NCI-H2196 treated with DMSO at 0.1 percent for 48 hours (cell line): ENCODE measurements at regions not wholly inside any gene's neighbourhood (a gene's known extent, or its start where the extent isn't known, plus 50 kb on each side); places are given as distances from the start of the nearest gene placed in this dataset.
"Not testable (repeated sequence)": the region's sequence is repeated elsewhere in the genome, so short reads cannot be mapped to it uniquely, and the experiment has no call there.

Experiments
- DNase-seq: peaks from one replicate; lab custom pipeline; 2025; ENCODE audit not compliant: unreplicated experiment; lab: John Stamatoyannopoulos, UW

- no peak for DNase-seq
Observed at GRCh38 chr3:99586701-99587100, 51.7 kb upstream of the COL8A1 start.

- DNase-seq: no peak
Observed at GRCh38 chr3:99579965-99580364, 58.4 kb upstream of the COL8A1 start.

GRCh38 chr3:99579246-99579645 lies 59.1 kb upstream of the COL8A1 start:
- DNase-seq: no peak

DNA sequence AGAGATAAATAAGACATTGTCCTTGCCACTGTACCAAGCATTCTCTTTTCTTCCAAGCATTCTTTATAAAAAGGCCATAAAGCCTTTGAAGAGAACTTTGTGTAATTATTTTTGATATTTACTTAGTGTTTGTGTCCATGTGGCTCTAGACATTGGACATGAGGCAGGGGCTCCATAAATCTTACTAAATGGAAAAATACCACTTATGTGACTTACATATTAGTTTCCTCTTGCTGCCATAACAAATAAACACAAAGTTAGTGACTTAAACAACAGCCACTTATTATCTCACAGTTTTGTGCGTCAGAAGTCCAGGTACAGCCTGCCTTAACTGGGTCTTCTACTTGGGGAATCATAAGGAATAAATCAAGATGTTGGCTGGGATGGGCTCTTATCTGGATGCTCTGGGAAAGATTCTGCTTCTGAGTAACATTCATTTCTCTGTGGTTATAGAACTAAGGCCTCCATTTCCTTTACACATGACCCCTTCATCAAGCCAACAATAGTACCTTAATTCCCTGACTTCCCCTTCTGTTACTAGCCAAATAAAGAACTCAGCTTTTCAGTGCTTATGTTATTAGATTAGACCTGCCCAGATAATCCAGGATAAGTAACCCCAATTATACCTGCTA lies 59.9 kb upstream of the COL8A1 start:
- DNase-seq: no peak

DNA sequence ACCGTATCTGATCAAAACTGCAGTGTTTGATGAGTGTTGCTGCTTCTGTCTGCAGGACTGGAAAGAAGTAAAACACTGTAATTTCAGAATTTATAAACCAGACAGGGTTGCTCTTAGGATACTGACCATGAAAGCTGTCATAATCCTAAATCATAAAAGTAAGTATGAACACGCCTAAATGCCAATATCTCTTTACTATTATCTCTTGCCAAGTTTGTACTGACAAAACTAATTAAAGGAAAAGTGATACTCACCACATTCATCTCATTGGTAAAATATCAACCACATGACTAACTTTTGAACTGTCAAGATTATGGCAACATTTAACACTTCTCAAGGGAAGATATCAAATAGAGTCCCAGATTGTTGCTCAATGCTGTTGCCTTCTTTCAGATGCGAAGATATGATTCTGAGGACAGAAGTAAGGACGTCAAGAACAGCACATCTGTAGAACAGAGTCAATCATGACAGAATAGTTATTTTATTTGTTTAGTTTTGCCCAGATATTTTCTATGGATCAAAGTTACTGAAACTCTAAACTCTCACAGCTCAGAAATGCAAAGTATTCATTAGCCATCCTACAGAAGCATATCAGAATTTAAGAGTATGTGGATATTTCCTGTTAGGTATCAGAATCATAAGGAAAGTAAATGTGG lies 61.4 kb upstream of the COL8A1 start:
- no peak for DNase-seq

GRCh38 chr3:99575683-99576082 lies 62.7 kb upstream of the COL8A1 start:
- no peak for DNase-seq

DNA sequence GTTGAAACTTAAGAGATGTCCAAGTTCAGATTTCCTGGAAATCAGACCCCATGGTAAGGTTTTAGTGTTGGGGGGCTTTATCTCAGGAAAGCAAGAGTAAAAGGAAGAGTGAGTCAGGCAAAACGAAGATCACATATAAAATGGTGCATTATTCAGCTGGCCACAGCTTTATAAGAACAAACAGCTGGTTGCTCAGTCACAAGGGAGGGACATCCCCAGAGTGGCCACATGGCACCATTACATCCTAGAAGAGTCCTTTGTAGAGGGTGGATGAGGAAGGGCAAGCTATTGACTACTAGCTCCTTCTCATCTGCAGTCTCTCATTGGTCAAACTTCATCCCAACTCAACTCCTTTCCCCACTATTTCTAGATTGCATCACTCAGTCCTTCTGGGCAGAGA lies 68.3 kb upstream of the COL8A1 start:
- no peak for DNase-seq

DNA sequence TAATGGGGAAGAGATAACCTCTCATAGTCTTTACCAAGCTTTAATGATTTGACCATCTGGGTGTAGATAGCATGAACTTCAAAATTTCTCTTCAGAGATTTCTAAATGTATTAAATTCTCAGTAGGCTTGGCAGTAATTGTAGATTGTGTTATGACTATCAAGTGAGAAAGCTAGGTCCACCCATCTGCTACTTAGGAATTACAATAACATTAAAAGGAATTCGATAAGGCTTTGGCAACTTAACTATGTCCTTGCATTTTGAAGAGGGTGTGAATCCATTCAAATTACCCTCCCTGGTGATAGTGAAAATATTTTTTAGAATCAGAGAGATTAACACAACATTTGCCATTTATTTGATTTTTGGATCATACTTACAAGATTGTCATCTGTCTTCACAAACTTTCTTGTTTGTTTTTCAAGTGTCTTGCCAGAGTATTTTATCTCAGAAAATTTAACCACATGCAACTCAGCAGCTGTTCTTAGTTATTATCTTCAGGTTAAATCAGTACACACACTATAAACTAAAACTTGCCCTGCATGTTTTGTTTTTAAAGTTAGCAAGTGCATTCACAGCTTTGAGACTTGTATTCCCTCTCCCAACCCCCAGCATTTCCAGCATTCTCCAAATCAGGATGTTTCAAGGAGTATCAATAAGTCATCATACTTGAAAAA lies 69.6 kb upstream of the COL8A1 start:
- no peak for DNase-seq

DNA sequence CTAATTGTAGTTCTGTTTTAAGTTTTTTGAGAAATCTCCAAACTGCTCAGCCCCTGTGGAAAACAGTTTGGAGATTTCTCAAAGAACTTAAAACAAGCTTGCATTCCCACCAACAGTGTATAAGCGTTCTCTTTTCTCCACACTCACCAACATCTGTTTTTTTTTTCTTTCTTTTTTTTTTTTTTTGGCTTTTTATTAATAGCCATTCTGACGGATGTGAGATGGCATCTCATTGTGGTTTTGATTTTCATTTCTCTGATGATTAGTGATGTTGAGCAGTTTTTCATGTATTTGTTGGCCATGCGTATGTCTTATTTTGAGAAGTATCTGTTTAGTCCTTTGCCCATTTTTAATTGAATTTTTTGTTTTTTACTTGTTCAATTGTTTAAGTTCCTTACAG lies 73.1 kb upstream of the COL8A1 start:
- DNase-seq: no peak

DNA sequence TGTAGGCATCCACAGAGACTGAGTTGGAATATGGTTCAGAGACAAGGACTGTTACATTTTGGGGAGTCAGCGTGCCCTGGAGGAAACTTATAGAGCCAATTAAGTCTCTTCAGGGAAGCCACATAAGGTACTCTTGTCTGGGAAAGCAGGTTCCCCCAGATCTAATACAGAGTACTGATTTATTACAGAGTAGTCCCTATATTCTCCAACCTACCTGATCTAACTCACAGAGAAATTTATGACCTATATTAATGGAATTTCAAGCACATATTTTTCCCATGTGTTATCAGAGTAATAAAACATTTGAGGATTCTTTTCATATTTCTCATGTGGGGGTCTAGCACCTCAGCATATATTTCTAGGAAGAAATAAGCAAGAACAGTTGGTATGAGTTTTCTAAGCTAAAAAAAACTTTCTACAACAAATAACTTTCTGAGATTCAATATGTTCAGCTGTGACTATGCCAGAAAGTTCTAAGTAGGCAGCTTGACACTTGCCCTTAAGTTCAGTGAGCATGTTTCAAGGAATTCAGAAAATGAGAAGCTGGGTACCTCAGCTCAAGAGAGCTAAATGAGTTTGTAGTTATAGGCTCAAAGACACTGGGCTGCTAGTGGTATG lies 75.3 kb upstream of the COL8A1 start:
- DNase-seq: no peak

DNA sequence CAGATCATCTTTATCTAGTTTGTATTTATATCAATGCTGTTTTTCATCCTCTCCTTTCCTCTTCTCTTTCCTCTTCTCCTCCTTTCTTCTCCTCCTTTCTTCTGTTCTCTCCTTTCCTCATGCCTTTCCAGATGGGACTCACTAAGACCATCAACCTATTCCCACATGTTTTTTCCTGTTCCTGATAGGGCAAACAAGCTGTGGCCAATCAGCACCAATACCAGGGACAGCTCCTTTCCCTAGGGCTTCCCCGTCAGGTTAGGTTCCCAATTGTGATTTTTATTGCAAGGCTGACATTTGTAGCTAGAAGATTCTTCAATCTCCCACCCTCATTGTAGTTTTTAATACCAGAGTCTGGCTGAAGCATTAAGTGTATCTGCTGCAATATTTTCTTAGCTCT lies 76.3 kb upstream of the COL8A1 start:
- DNase-seq: no peak

- DNase-seq: no peak
Observed at GRCh38 chr3:99561056-99561455, 77.3 kb upstream of the COL8A1 start.

- DNase-seq: no peak
Observed at GRCh38 chr3:99559196-99559595, 79.2 kb upstream of the COL8A1 start.

DNA sequence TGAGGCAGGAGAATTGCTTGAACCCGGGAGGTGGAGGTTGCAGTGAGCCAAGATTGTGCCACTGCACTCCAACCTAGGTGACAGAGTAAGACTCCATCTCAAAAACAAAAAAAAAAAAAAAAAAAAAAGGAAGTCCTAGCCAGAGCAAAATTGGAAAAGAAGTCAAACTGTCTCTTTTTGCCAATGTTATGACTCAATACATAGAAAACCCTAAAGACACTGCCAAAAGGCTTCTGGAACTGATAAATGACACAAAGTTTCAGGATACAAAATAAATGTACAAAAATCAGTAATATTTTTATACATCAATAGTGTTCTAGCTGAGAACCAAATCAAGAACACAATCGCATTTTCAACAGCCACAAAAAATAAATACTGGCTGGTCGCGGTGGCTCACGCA lies 82.5 kb upstream of the COL8A1 start:
- not testable (repeated sequence) for DNase-seq

- no peak for DNase-seq
Observed at GRCh38 chr3:99551520-99551919, 86.9 kb upstream of the COL8A1 start.

DNA sequence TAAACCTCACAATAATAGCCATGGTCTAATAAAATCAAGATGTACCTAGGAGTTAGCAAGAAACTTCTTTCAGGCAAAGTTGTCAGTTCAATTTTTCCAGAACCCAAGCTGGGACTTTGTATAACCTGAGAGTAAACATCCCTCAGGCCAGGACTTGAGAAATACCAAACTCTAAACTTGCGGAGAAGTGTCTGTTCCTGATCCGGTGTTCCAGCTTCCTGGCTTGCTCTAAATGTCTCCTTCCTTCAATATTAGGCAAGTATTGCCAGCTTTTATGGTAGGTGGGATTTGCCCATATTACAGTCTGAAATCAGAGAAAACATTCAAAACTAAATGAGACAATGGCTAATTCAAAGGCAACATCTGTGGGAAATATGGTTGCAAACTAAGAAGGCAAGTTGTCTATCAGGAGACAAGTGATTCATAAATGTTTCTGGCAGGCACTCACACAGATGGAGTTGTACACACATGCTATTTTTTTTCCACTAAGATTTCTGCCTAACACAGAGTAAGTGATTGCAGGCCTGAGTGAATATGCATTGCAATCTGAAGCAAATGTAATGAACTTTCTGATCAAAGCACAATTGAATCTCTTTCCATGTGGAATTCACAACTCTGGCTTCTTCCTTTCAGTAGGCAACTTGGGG lies 88.3 kb upstream of the COL8A1 start:
- no peak for DNase-seq

DNA sequence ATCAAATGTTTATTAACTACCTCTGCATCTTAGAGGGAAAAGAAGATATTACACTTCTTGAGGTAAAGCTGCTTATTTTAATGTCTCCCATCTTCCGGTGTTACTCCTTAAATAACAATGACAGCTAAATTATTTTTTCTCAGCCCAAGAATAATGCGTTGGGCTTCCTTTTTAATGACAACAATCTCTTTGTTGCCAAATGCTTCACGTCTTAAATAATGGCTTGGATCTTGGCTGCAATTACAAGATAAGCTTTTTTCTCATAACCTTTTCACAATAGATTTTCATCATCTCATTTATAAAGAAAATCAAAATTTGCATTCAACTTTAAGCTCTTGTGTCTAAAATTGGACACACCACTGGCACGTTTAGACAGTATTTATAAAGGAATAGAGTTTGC lies 89.2 kb upstream of the COL8A1 start:
- DNase-seq: no peak

DNA sequence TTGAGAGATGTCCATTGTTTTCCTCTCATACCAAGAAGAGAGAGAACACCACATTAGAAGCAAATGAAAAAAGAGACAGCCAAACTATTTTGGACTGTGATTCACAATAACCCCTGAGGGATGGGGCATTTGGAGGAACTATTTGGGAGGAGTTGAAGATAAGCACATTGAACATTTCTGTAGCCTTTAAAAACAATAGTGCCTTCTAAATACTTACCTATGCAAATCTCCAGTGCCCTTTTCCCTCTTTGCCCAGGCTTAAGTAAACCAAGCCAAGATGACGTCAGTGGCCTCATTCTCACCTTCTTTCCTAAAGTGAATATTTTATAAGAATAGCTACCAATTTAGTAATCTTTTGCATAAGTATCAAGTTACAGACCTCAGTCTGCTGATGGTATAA lies 89.7 kb upstream of the COL8A1 start:
- no peak for DNase-seq

- no peak for DNase-seq
Observed at GRCh38 chr3:99545941-99546580, 92.3 kb upstream of the COL8A1 start.

DNA sequence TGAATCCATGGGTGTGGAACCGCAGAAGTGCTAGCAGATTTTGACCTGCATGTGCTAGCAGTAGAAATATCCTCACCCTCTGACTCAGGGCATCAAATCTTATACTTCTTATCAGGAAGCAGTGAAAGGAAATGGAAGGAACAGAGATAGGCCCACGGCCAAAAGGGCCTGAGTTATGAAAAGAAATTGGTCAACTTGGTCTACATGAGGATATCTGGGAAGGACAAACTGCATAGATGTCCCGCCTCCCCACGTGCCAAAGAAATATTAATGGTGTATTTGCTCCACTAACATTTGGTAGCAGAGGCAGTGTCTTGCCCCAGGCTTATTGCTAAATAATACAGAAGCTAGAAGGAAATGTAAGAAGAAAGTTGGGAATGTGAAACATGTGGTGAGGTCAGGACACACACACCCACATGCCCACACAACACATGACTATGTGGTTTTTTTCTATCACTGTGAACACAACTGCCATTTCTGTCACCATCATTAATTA lies 93.6 kb upstream of the COL8A1 start:
- DNase-seq: no peak

DNA sequence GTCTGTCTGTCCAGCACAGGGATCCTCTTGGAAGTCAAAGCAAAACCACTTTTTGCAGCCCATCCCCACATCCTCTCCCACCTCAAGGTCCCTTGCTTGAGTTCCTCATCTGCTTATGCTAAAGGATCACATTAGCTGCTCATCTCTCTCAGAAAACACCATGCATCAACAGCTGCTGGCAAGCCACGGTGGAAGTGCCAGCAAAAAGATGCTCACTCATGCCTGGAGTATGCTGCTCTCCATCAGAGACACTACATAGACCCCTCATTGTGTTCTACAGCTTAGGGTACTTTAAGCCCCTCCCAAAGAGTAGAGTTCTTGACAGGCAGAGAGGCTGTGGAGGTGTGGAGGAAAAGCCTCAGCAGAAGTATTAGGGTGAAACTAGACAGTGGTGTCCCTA lies 94.6 kb upstream of the COL8A1 start:
- no peak for DNase-seq
